ENCODE measurements at regions not wholly inside any gene's neighbourhood (a gene's known extent, or its start where the extent isn't known, plus 50 kb on each side); places are given as distances from the start of the nearest gene placed in this dataset.

GRCh38 chr13:104967836-104968630 is 1567.4 kb downstream of the EFNB2 start:
- Histone ChIP-seq H3K27ac (replicated peaks; ENCODE audit: low read length) (no peak overlapping the region), H3K4me3 (ENCODE audit: low read length in 2 of 2) (no peak overlapping the region), H3K4me1 (ENCODE audit: control insufficient read depth in 2 of 2, insufficient read depth in 1 of 2, low read depth in 1 of 2, low read length in 2 of 2) (no peaks in the 10 kb centered on the region), H3K23ac (ENCODE audit: low read depth, low read length, poor library complexity) (no peak overlapping the region), H2AFZ (ENCODE audit: low read length) (no peak overlapping the region), H2BK120ac (ENCODE audit: low read depth, low read length) (no peak overlapping the region), H3K9me3 (replicated peaks in 1 of 2; ENCODE audit: control insufficient read depth in 2 of 2, insufficient read depth in 1 of 2, low read depth in 1 of 2, low read length in 2 of 2) (no peaks in the 10 kb centered on the region), H3K9ac (ENCODE audit: low read depth, low read length, poor library complexity) (no peak overlapping the region), H3K18ac (ENCODE audit: low read length) (no peak overlapping the region), H4K8ac (ENCODE audit: low read depth, low read length) (no peak overlapping the region), H3K14ac (ENCODE audit: low read length) (no peak overlapping the region), H2BK12ac (ENCODE audit: low read length) (no peak overlapping the region), H3K36me3 (replicated peaks in 1 of 2; ENCODE audit: control insufficient read depth in 2 of 2, insufficient read depth in 2 of 2, low read length in 2 of 2) (no peaks in the 10 kb centered on the region), H4K91ac (ENCODE audit: low read depth, low read length, poor library complexity) (no peak overlapping the region), H2BK15ac (ENCODE audit: low read length) (no peak overlapping the region), H2BK5ac (ENCODE audit: low read length) (no peak overlapping the region), H2AK5ac (ENCODE audit: low read depth, low read length) (no peak overlapping the region), H3K4me2 (ENCODE audit: insufficient read depth, low read length, poor library complexity, severe bottlenecking) (no peak overlapping the region), H3K79me1 (ENCODE audit: low read depth, low read length) (no peaks in the 10 kb centered on the region), H3K4ac (ENCODE audit: low read length) (no peak overlapping the region), H3K27me3 (ENCODE audit: control insufficient read depth in 3 of 3, insufficient read depth in 3 of 3, low read depth in 1 of 3, low read length in 3 of 3) (no peaks in the 10 kb centered on the region)
- no peak for DNase-seq (ENCODE audit: low spot score)
- WGBS, 2 donors (ENCODE audit: extremely low coverage in 2 of 2, insufficient read length in 2 of 2, insufficient replicate concordance in 1 of 2): no CpG with 5 or more reads among the region's 9 CpGs

- Histone ChIP-seq H4K8ac (ENCODE audit: low read depth, low read length) (no peak overlapping the region), H3K9ac (ENCODE audit: low read depth, low read length, poor library complexity) (no peak overlapping the region), H2BK15ac (ENCODE audit: low read length) (no peak overlapping the region), H3K4ac (ENCODE audit: low read length) (no peak overlapping the region), H3K4me1 (ENCODE audit: control insufficient read depth in 2 of 2, insufficient read depth in 1 of 2, low read depth in 1 of 2, low read length in 2 of 2) (no peaks in the 10 kb centered on the region), H2BK5ac (ENCODE audit: low read length) (no peak overlapping the region), H4K91ac (ENCODE audit: low read depth, low read length, poor library complexity) (no peak overlapping the region), H3K79me1 (ENCODE audit: low read depth, low read length) (no peaks in the 10 kb centered on the region), H2BK120ac (ENCODE audit: low read depth, low read length) (no peak overlapping the region), H3K36me3 (replicated peaks in 1 of 2; ENCODE audit: control insufficient read depth in 2 of 2, insufficient read depth in 2 of 2, low read length in 2 of 2) (no peaks in the 10 kb centered on the region), H3K4me2 (ENCODE audit: insufficient read depth, low read length, poor library complexity, severe bottlenecking) (no peak overlapping the region), H2AFZ (ENCODE audit: low read length) (no peak overlapping the region), H3K4me3 (ENCODE audit: low read length in 2 of 2) (no peak overlapping the region), H2AK5ac (ENCODE audit: low read depth, low read length) (no peak overlapping the region), H2BK12ac (ENCODE audit: low read length) (no peak overlapping the region), H3K18ac (ENCODE audit: low read length) (no peak overlapping the region), H3K23ac (ENCODE audit: low read depth, low read length, poor library complexity) (no peak overlapping the region), H3K9me3 (replicated peaks in 1 of 2; ENCODE audit: control insufficient read depth in 2 of 2, insufficient read depth in 1 of 2, low read depth in 1 of 2, low read length in 2 of 2) (no peaks in the 10 kb centered on the region), H3K14ac (ENCODE audit: low read length) (no peak overlapping the region), H3K27me3 (ENCODE audit: control insufficient read depth in 3 of 3, insufficient read depth in 3 of 3, low read depth in 1 of 3, low read length in 3 of 3) (no peaks in the 10 kb centered on the region), H3K27ac (replicated peaks; ENCODE audit: low read length) (no peak overlapping the region)
- no peak for DNase-seq (ENCODE audit: low spot score)
- no CpG with 5 or more reads among the region's 3 CpGs for WGBS, 2 donors (ENCODE audit: extremely low coverage in 2 of 2, insufficient read length in 2 of 2, insufficient replicate concordance in 1 of 2)
Observed at GRCh38 chr13:104967376-104967775, 1568.1 kb downstream of the EFNB2 start.

GRCh38 chr13:104962411-104962810 is 1573.1 kb downstream of the EFNB2 start:
- H2AFZ ChIP-seq (ENCODE audit: low read length): no peak overlapping the region
- no peak for DNase-seq (ENCODE audit: low spot score)
- H2AK5ac ChIP-seq (ENCODE audit: low read depth, low read length): no peak overlapping the region
- no peak overlapping the region for H2BK120ac ChIP-seq (ENCODE audit: low read depth, low read length)
- no peaks in the 10 kb centered on the region for H3K36me3 ChIP-seq (replicated peaks in 1 of 2; ENCODE audit: control insufficient read depth in 2 of 2, insufficient read depth in 2 of 2, low read length in 2 of 2)
- H3K27me3 ChIP-seq (ENCODE audit: control insufficient read depth in 3 of 3, insufficient read depth in 3 of 3, low read depth in 1 of 3, low read length in 3 of 3): no peaks in the 10 kb centered on the region
- no peak overlapping the region for H2BK12ac ChIP-seq (ENCODE audit: low read length)
- no peak overlapping the region for H2BK5ac ChIP-seq (ENCODE audit: low read length)
- H3K14ac ChIP-seq (ENCODE audit: low read length): no peak overlapping the region
- no peak overlapping the region for H4K91ac ChIP-seq (ENCODE audit: low read depth, low read length, poor library complexity)
- H3K4me2 ChIP-seq (ENCODE audit: insufficient read depth, low read length, poor library complexity, severe bottlenecking): no peak overlapping the region
- H3K4ac ChIP-seq (ENCODE audit: low read length): no peak overlapping the region
- H3K4me1 ChIP-seq (ENCODE audit: control insufficient read depth in 2 of 2, insufficient read depth in 1 of 2, low read depth in 1 of 2, low read length in 2 of 2): no peaks in the 10 kb centered on the region
- no peak overlapping the region for H3K23ac ChIP-seq (ENCODE audit: low read depth, low read length, poor library complexity)
- H3K79me1 ChIP-seq (ENCODE audit: low read depth, low read length): no peaks in the 10 kb centered on the region
- no peak overlapping the region for H3K9ac ChIP-seq (ENCODE audit: low read depth, low read length, poor library complexity)
- no peak overlapping the region for H4K8ac ChIP-seq (ENCODE audit: low read depth, low read length)
- no CpG with 5 or more reads among the region's 3 CpGs for WGBS, 2 donors (ENCODE audit: extremely low coverage in 2 of 2, insufficient read length in 2 of 2, insufficient replicate concordance in 1 of 2)
- no peak overlapping the region for H2BK15ac ChIP-seq (ENCODE audit: low read length)
- no peak overlapping the region for H3K27ac ChIP-seq (replicated peaks; ENCODE audit: low read length)
- no peak overlapping the region for H3K4me3 ChIP-seq (ENCODE audit: low read length in 2 of 2)
- peaks cover 0 to 2% of the 10 kb centered on the region in 2 donors for H3K9me3 ChIP-seq (replicated peaks in 1 of 2; ENCODE audit: control insufficient read depth in 2 of 2, insufficient read depth in 1 of 2, low read depth in 1 of 2, low read length in 2 of 2)
- H3K18ac ChIP-seq (ENCODE audit: low read length): no peak overlapping the region

- Histone ChIP-seq H3K4me3 (ENCODE audit: low read length in 2 of 2) (no peak overlapping the region), H3K4me1 (ENCODE audit: control insufficient read depth in 2 of 2, insufficient read depth in 1 of 2, low read depth in 1 of 2, low read length in 2 of 2) (no peaks in the 10 kb centered on the region), H4K8ac (ENCODE audit: low read depth, low read length) (no peak overlapping the region), H3K79me1 (ENCODE audit: low read depth, low read length) (no peaks in the 10 kb centered on the region), H3K27me3 (ENCODE audit: control insufficient read depth in 3 of 3, insufficient read depth in 3 of 3, low read depth in 1 of 3, low read length in 3 of 3) (no peaks in the 10 kb centered on the region), H2BK120ac (ENCODE audit: low read depth, low read length) (no peak overlapping the region), H3K9me3 (replicated peaks in 1 of 2; ENCODE audit: control insufficient read depth in 2 of 2, insufficient read depth in 1 of 2, low read depth in 1 of 2, low read length in 2 of 2) (peaks cover 0 to 2% of the 10 kb centered on the region in 2 donors), H2BK12ac (ENCODE audit: low read length) (no peak overlapping the region), H3K4ac (ENCODE audit: low read length) (no peak overlapping the region), H2AFZ (ENCODE audit: low read length) (no peak overlapping the region), H3K36me3 (replicated peaks in 1 of 2; ENCODE audit: control insufficient read depth in 2 of 2, insufficient read depth in 2 of 2, low read length in 2 of 2) (no peaks in the 10 kb centered on the region), H2AK5ac (ENCODE audit: low read depth, low read length) (no peak overlapping the region), H3K18ac (ENCODE audit: low read length) (no peak overlapping the region), H3K4me2 (ENCODE audit: insufficient read depth, low read length, poor library complexity, severe bottlenecking) (no peak overlapping the region), H4K91ac (ENCODE audit: low read depth, low read length, poor library complexity) (no peak overlapping the region), H2BK15ac (ENCODE audit: low read length) (no peak overlapping the region), H3K14ac (ENCODE audit: low read length) (no peak overlapping the region), H3K27ac (replicated peaks; ENCODE audit: low read length) (no peak overlapping the region), H3K9ac (ENCODE audit: low read depth, low read length, poor library complexity) (no peak overlapping the region), H2BK5ac (ENCODE audit: low read length) (no peak overlapping the region), H3K23ac (ENCODE audit: low read depth, low read length, poor library complexity) (no peak overlapping the region)
- no CpG with 5 or more reads among the region's 6 CpGs for WGBS, 2 donors (ENCODE audit: extremely low coverage in 2 of 2, insufficient read length in 2 of 2, insufficient replicate concordance in 1 of 2)
- DNase-seq (ENCODE audit: low spot score): no peak
Observed at GRCh38 chr13:104961246-104961645, 1574.2 kb downstream of the EFNB2 start.

Data from neuronal stem cell (in vitro differentiated cells).